Vagina (tissue), 2 donors: ENCODE measurements at regions not wholly inside any gene's neighbourhood (a gene's known extent, or its start where the extent isn't known, plus 50 kb on each side); places are given as distances from the start of the nearest gene placed in this dataset.

Experiments
- CTCF ChIP-seq, 3 experiments: fragments of 450-650 bp in 2 of 3; fragments of 200-600 bp in 1 of 3; sonication (generic) in 1 of 3; IDR thresholded peaks; one replicate each; pipeline ENCODE4 v1.5.1; 2017 to 2019; ENCODE audit warnings: antibody characterized with exemption in 3 of 3, mild to moderate bottlenecking in 2 of 3, moderate library complexity in 2 of 3
- POLR2A ChIP-seq, 2 donors: fragments of 450-650 bp; IDR thresholded peaks; one replicate each; pipeline ENCODE4 v1.6.1; 2017; ENCODE audit warnings: antibody characterized with exemption in 2 of 2, mild to moderate bottlenecking in 2 of 2, moderate library complexity in 2 of 2
- POLR2AphosphoS5 ChIP-seq, 2 donors: sonication (generic); formaldehyde crosslinking; IDR thresholded peaks; one replicate each; pipeline ENCODE4 v1.9.0; 2017; ENCODE audit warnings: antibody characterized with exemption in 2 of 2, mild to moderate bottlenecking in 2 of 2, low read depth in 1 of 2; ENCODE audit not compliant: insufficient read depth in 1 of 2

GRCh38 chr18:25724997-25725396 is 365.4 kb downstream of the SS18 start:
- no peak for TF ChIP-seq POLR2AphosphoS5 (IDR thresholded peaks at IDR 0.05; ENCODE audit: insufficient read depth in 1 of 2, low read depth in 1 of 2)
- no peak for TF ChIP-seq CTCF (IDR thresholded peaks at IDR 0.05)
- TF ChIP-seq POLR2A (IDR thresholded peaks at IDR 0.05): no peak
